NB4 (cell line): ENCODE measurements at regions not wholly inside any gene's neighbourhood (a gene's known extent, or its start where the extent isn't known, plus 50 kb on each side); places are given as distances from the start of the nearest gene placed in this dataset.

Source experiments
- CTCF ChIP-seq: IDR thresholded peaks from one replicate; pipeline ENCODE4 v1.5.1; 2012; ENCODE audit warnings: low read depth, low read length
- MYC ChIP-seq: IDR thresholded peaks from 2 replicates; pipeline ENCODE4 v1.6.1; 2011; ENCODE audit warnings: low read depth, low read length
- POLR2A ChIP-seq: IDR thresholded peaks from 2 replicates; pipeline ENCODE4 v1.6.1; 2011; ENCODE audit warnings: mild to moderate bottlenecking; ENCODE audit not compliant: insufficient read length; ENCODE audit errors: extremely low read depth
- TF ChIP-seq, protein P1 (sequence below): IDR thresholded peaks from 2 replicates; pipeline ENCODE4 v1.6.1; 2011; ENCODE audit warnings: low read depth, low read length

DNA sequence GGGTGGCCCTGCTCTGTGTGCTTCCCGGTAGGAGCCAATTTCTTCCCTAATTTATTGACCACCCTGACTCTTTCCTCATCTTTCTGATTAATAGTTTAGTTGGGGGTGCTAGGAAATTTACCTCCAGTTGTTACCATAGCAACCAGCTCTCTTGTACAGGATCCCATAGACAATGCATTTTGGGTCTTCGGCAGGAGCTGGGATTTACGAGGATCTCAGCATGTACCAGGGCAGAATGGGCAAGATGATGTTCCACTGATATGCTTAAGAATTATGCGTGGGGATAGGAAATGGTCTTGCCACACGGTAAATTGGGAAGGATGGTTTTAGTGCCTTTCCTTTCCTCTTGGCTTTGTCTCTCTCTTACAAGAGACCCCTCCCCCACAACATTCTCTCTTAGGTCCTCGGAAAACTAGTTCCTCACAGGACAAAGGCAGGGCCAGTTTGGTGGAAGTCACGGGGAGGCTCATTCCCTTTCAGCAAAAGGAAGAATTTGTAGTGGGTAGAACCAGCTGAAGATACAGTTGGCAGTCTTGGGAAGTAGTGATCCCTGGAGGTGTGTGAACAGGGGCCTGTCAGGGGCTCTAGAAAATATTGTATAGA is 133.4 kb upstream of the SHB start:
- TF ChIP-seq POLR2A (no peak), CTCF (no peak), MYC (no peak)
- TF ChIP-seq, protein P1, sequence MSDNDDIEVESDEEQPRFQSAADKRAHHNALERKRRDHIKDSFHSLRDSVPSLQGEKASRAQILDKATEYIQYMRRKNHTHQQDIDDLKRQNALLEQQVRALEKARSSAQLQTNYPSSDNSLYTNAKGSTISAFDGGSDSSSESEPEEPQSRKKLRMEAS, result no peak
